Smooth muscle cell (in vitro differentiated cells): ENCODE measurements at regions not wholly inside any gene's neighbourhood (a gene's known extent, or its start where the extent isn't known, plus 50 kb on each side); places are given as distances from the start of the nearest gene placed in this dataset. TPM values are rescaled to one million over a fixed set of nuclear protein-coding genes. Genes with fewer than 3 reads are reported as not detected.
A peak's percentile ranks its signal among the peaks of the same experiment; 100 is the strongest.

Experiments
- DNase-seq: peaks from one replicate; lab custom pipeline; 2025; ENCODE audit not compliant: unreplicated experiment; lab: John Stamatoyannopoulos, UW
- H2AFZ ChIP-seq: fragments of 200-600 bp; sonication (generic); 2 replicates; pipeline ENCODE4 v1.6.0; 2016; ENCODE audit warnings: antibody characterized with exemption, low read depth, mild to moderate bottlenecking
- H3F3A ChIP-seq: fragments of 200-600 bp; sonication (generic); 2 replicates; pipeline ENCODE4 v1.6.0; 2017; ENCODE audit warnings: antibody characterized with exemption, low read depth
- H3K27ac ChIP-seq: fragments of 200-600 bp; sonication (generic); 2 replicates; pipeline ENCODE4 v1.5.1; 2016; ENCODE audit warnings: low read depth, mild to moderate bottlenecking
- H3K27me3 ChIP-seq: fragments of 200-600 bp; sonication (generic); 2 replicates; pipeline ENCODE4 v1.6.1; 2016; ENCODE audit warnings: low read depth, mild to moderate bottlenecking
- H3K36me3 ChIP-seq: fragments of 200-600 bp; sonication (generic); 2 replicates; pipeline ENCODE4 v1.5.1; 2016; ENCODE audit warnings: low read depth
- H3K4me1 ChIP-seq: fragments of 200-600 bp; sonication (generic); 2 replicates; pipeline ENCODE4 v1.5.1; 2016; ENCODE audit warnings: low read depth
- H3K4me2 ChIP-seq: fragments of 200-600 bp; sonication (generic); 2 replicates; pipeline ENCODE4 v1.6.0; 2016; ENCODE audit warnings: mild to moderate bottlenecking
- H3K4me3 ChIP-seq: fragments of 200-600 bp; sonication (generic); 2 replicates; pipeline ENCODE4 v1.5.1; 2016; ENCODE audit warnings: mild to moderate bottlenecking
- H3K79me2 ChIP-seq: fragments of 200-600 bp; sonication (generic); 2 replicates; pipeline ENCODE4 v1.6.0; 2016; ENCODE audit warnings: low read depth, mild to moderate bottlenecking
- H3K9ac ChIP-seq: fragments of 200-600 bp; sonication (generic); 2 replicates; pipeline ENCODE4 v1.6.0; 2016; ENCODE audit warnings: low read depth
- H3K9me3 ChIP-seq: fragments of 200-600 bp; sonication (generic); replicated peaks from 2 replicates; pipeline ENCODE4 v1.5.1; 2016; ENCODE audit warnings: low read depth
- H4K20me1 ChIP-seq: fragments of 200-600 bp; sonication (generic); 2 replicates; pipeline ENCODE4 v1.6.0; 2016; ENCODE audit warnings: low read depth
- WGBS: methylation state at CpG from one replicate; pipeline ENCODE4 v1.1.7; 2016; ENCODE audit warnings: low lambda C conversion rate; 5-methylcytosine and 5-hydroxymethylcytosine counted together
- small RNA-seq: library from RNA; depleted of rRNA; stranded (forward); fragments of <200 nt; gene quantifications from one replicate; pipeline ENCODE3, GENCODE V24; 2014
- TF ChIP-seq, protein P1 (sequence below): fragments of 200-600 bp; sonication (generic); IDR thresholded peaks from 2 replicates; pipeline ENCODE4 v1.5.1; 2017; ENCODE audit warnings: borderline replicate concordance, mild to moderate bottlenecking, antibody characterized with exemption; ENCODE audit not compliant: insufficient read depth, poor library complexity, severe bottlenecking

DNA sequence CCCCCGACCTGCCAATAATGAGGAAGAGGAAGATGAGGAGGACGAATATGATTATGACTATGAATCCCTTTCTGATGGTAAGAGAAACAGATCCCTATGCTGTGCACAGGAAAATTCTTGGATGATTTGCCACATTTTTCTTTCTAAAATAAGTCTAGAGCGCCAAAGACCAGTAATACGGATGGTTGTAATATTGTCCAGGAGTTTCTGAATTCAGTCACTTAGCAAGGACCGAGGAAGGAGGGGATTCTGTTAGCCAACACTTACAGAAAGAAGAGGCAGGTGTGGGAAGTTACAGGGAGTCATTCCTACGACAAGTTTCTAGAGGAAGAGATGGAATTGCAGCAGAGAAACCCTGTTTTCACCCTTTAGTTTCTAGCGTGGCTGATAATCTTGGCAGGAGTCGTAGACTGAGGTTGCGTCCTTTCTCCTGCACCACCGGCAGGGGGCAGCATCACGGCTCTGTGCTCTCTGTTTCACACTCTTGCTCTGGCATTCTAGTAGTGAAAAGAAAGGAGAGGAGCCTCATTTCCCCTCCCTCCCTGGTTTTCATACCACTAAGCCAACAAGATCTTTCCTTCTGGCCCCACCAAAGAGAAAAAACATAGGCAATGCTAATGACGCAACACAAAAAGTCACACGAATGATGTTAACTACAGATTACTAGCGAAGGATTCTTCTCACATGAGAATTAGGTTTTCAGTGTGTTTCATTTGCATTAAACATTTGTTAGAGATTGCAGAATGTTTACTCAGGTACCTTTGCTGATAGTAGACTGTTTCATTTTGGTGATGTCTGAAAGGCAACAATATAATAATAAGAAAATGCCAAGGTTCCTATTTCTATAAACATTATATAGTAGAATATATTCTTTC is 82.7 kb downstream of the NOC3L start:
- H3K9ac ChIP-seq, result no peak overlapping the region
- H3K79me2 ChIP-seq, result no peaks in the 10 kb centered on the region
- TF ChIP-seq, protein P1, sequence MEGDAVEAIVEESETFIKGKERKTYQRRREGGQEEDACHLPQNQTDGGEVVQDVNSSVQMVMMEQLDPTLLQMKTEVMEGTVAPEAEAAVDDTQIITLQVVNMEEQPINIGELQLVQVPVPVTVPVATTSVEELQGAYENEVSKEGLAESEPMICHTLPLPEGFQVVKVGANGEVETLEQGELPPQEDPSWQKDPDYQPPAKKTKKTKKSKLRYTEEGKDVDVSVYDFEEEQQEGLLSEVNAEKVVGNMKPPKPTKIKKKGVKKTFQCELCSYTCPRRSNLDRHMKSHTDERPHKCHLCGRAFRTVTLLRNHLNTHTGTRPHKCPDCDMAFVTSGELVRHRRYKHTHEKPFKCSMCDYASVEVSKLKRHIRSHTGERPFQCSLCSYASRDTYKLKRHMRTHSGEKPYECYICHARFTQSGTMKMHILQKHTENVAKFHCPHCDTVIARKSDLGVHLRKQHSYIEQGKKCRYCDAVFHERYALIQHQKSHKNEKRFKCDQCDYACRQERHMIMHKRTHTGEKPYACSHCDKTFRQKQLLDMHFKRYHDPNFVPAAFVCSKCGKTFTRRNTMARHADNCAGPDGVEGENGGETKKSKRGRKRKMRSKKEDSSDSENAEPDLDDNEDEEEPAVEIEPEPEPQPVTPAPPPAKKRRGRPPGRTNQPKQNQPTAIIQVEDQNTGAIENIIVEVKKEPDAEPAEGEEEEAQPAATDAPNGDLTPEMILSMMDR, result peak; percentile 90
- no peak overlapping the region for H2AFZ ChIP-seq
- WGBS, result 44% methylated on average over 14 of the region's 14 CpGs
- H3K27me3 ChIP-seq, result no peaks in the 10 kb centered on the region
- H3K4me1 ChIP-seq, result no peaks in the 10 kb centered on the region
- H3K9me3 ChIP-seq, result no peaks in the 10 kb centered on the region
- H3K4me2 ChIP-seq, result no peak overlapping the region
- H3F3A ChIP-seq, result no peaks in the 10 kb centered on the region
- no peaks in the 10 kb centered on the region for H4K20me1 ChIP-seq
- no peak for DNase-seq
- H3K27ac ChIP-seq, result no peak overlapping the region
- H3K4me3 ChIP-seq, result no peak overlapping the region
- no peaks in the 10 kb centered on the region for H3K36me3 ChIP-seq

DNA sequence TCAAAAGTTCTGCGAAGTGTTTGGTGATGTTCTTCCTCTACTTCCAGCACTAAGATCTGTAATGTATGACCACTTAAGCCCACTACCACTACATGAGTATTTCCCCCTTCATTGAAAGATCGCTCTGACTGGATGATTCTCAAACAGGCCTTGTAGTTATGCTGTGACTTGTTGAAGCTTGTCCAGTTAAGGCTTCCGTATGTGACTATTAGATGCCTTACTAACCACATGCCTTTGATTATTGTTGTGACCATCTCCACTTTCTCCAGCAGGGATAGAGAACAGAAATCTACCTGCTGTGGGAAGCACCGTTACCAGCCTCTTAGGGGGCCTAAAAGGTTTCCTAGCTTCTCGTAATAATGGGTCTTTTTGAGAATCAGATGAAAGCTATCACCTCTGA is 81.1 kb downstream of the NOC3L start:
- no peaks in the 10 kb centered on the region for H3K79me2 ChIP-seq
- no peak for DNase-seq
- H3K9me3 ChIP-seq, result no peaks in the 10 kb centered on the region
- TF ChIP-seq, protein P1, result no peak
- H3F3A ChIP-seq, result no peaks in the 10 kb centered on the region
- no peaks in the 10 kb centered on the region for H3K36me3 ChIP-seq
- no peak overlapping the region for H3K27ac ChIP-seq
- no peak overlapping the region for H3K9ac ChIP-seq
- no peaks in the 10 kb centered on the region for H3K4me1 ChIP-seq
- H2AFZ ChIP-seq, result no peak overlapping the region
- no peak overlapping the region for H3K4me2 ChIP-seq
- 91% methylated on average over 5 of the region's 5 CpGs for WGBS
- H3K4me3 ChIP-seq, result no peak overlapping the region
- no peaks in the 10 kb centered on the region for H4K20me1 ChIP-seq
- no peaks in the 10 kb centered on the region for H3K27me3 ChIP-seq

DNA sequence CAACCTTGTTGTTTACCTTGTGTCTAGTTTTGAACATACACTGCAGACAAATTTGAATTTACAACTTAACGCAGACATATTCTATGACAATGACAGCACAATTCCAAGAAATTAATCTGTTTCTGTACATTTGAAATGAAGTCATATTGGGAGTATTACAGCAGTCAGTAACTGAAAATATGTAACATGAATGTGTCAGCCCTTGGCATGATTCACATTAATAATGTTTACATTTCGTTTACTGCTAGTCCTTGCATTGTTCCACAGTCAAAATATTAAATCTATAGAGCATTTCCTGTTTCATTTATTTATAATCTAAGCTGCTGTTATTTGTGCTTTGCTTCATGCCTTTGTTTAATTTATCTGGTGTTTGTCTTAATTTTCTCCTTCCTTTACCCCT is 80.4 kb downstream of the NOC3L start:
- no peak overlapping the region for H3K4me3 ChIP-seq
- no peak for DNase-seq
- H3F3A ChIP-seq, result no peaks in the 10 kb centered on the region
- H3K36me3 ChIP-seq, result no peaks in the 10 kb centered on the region
- H3K4me1 ChIP-seq, result no peaks in the 10 kb centered on the region
- no peaks in the 10 kb centered on the region for H3K27me3 ChIP-seq
- H3K27ac ChIP-seq, result no peak overlapping the region
- H4K20me1 ChIP-seq, result no peaks in the 10 kb centered on the region
- TF ChIP-seq, protein P1, result no peak
- H3K9me3 ChIP-seq, result no peaks in the 10 kb centered on the region
- H3K79me2 ChIP-seq, result no peaks in the 10 kb centered on the region
- 95% methylated on average over 2 of the region's 2 CpGs for WGBS
- H3K9ac ChIP-seq, result no peak overlapping the region
- no peak overlapping the region for H2AFZ ChIP-seq
- no peak overlapping the region for H3K4me2 ChIP-seq

Small RNA genes lying in the stretch of these regions (small RNA-seq; reads per million reads assigned to genes)
- gene RNU6-657P, result not detected
